ENCODE measurements at regions not wholly inside any gene's neighbourhood (a gene's known extent, or its start where the extent isn't known, plus 50 kb on each side); places are given as distances from the start of the nearest gene placed in this dataset.

GRCh38 chr12:71240946-71241345, 83.1 kb upstream of the TSPAN8 start:
- no peak overlapping the region for H3K27ac ChIP-seq (ENCODE audit: low read depth in 1 of 2, low read length in 1 of 2)

DNA sequence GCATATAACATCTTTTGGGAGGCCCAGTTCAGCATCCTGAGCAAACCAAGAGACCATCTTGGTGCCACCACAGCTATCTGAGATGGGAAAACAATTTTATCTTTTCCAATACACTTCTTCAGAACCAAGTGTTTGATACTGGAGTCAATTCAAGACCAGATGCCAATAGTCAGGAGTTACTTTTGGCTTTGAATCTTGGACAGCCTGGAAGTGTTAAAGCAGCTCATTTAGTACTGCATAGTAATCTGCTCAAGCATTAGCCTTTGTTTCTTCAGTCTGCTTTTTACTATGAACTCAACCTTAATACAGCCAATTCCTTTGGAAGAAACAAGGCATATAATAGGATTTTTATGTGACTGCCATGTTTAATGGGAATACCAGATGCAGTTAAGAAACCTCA, 81.9 kb upstream of the TSPAN8 start:
- Histone ChIP-seq H3K4me1 (ENCODE audit: control insufficient read depth in 5 of 5, insufficient read depth in 5 of 5, low read length in 5 of 5) (peaks cover 0 to 31% (median 0%) of the 10 kb centered on the region in 5 donors), H3K9ac (ENCODE audit: insufficient read depth in 1 of 2, low read length in 2 of 2) (no peak overlapping the region), H3K27me3 (ENCODE audit: control insufficient read depth in 3 of 3, insufficient read depth in 3 of 3, low read length in 2 of 3) (no peaks in the 10 kb centered on the region), H3K36me3 (ENCODE audit: control insufficient read depth in 4 of 4, insufficient read depth in 4 of 4, low read length in 4 of 4) (no peaks in the 10 kb centered on the region), H3K9me3 (ENCODE audit: control insufficient read depth in 4 of 4, insufficient read depth in 3 of 4, low read length in 3 of 4) (no peaks in the 10 kb centered on the region), H3K27ac (ENCODE audit: low read depth in 1 of 2, low read length in 1 of 2) (no peak overlapping the region), H3K4me3 (no peak overlapping the region)
- peak in 2 of 3 donors; percentile 73 to 81 for DNase-seq
- ATAC-seq (ENCODE audit: insufficient read depth, low FRiP score) = no peak
- TF ChIP-seq CTCF (IDR thresholded peaks at IDR 0.05; ENCODE audit: control extremely low read depth, extremely low read depth) = no peak

More at GRCh38 chr12:71240946-71241345, 83.1 kb upstream of the TSPAN8 start:
- no peaks in the 10 kb centered on the region for H3K27me3 ChIP-seq (ENCODE audit: control insufficient read depth in 3 of 3, insufficient read depth in 3 of 3, low read length in 2 of 3)
- DNase-seq (no peak), ATAC-seq (ENCODE audit: insufficient read depth, low FRiP score) (no peak)
- no peak overlapping the region for H3K4me3 ChIP-seq
- TF ChIP-seq CTCF (IDR thresholded peaks at IDR 0.05; ENCODE audit: control extremely low read depth, extremely low read depth) = no peak
- no peaks in the 10 kb centered on the region for H3K9me3 ChIP-seq (ENCODE audit: control insufficient read depth in 4 of 4, insufficient read depth in 3 of 4, low read length in 3 of 4)
- WGBS, 2 donors = 76 to 85% methylated on average over 3 of the region's 3 CpGs
- no peak overlapping the region for H3K9ac ChIP-seq (ENCODE audit: insufficient read depth in 1 of 2, low read length in 2 of 2)
- peaks cover 0 to 33% (median 0%) of the 10 kb centered on the region in 5 donors for H3K4me1 ChIP-seq (ENCODE audit: control insufficient read depth in 5 of 5, insufficient read depth in 5 of 5, low read length in 5 of 5)
- H3K36me3 ChIP-seq (ENCODE audit: control insufficient read depth in 4 of 4, insufficient read depth in 4 of 4, low read length in 4 of 4) = no peaks in the 10 kb centered on the region

- Histone ChIP-seq H3K36me3 (ENCODE audit: control insufficient read depth in 4 of 4, insufficient read depth in 4 of 4, low read length in 4 of 4) (no peaks in the 10 kb centered on the region), H3K9me3 (ENCODE audit: control insufficient read depth in 4 of 4, insufficient read depth in 3 of 4, low read length in 3 of 4) (no peaks in the 10 kb centered on the region), H3K27ac (ENCODE audit: low read depth in 1 of 2, low read length in 1 of 2) (no peak overlapping the region), H3K9ac (ENCODE audit: insufficient read depth in 1 of 2, low read length in 2 of 2) (no peak overlapping the region), H3K4me3 (no peak overlapping the region), H3K4me1 (ENCODE audit: control insufficient read depth in 5 of 5, insufficient read depth in 5 of 5, low read length in 5 of 5) (peaks cover 0 to 14% (median 0%) of the 10 kb centered on the region in 5 donors), H3K27me3 (ENCODE audit: control insufficient read depth in 3 of 3, insufficient read depth in 3 of 3, low read length in 2 of 3) (no peaks in the 10 kb centered on the region)
- DNase-seq = no peak
- TF ChIP-seq CTCF (IDR thresholded peaks at IDR 0.05; ENCODE audit: control extremely low read depth, extremely low read depth) = no peak
- WGBS, 2 donors = 92 to 95% methylated on average over 4 of the region's 4 CpGs
- ATAC-seq (ENCODE audit: insufficient read depth, low FRiP score) = no peak
Observed at GRCh38 chr12:71237128-71237527, 79.3 kb upstream of the TSPAN8 start.

GRCh38 chr12:71236133-71236660, 78.4 kb upstream of the TSPAN8 start:
- no peak for TF ChIP-seq CTCF (IDR thresholded peaks at IDR 0.05; ENCODE audit: control extremely low read depth, extremely low read depth)
- Histone ChIP-seq H3K36me3 (ENCODE audit: control insufficient read depth in 4 of 4, insufficient read depth in 4 of 4, low read length in 4 of 4) (no peaks in the 10 kb centered on the region), H3K9ac (ENCODE audit: insufficient read depth in 1 of 2, low read length in 2 of 2) (no peak overlapping the region), H3K9me3 (ENCODE audit: control insufficient read depth in 4 of 4, insufficient read depth in 3 of 4, low read length in 3 of 4) (no peaks in the 10 kb centered on the region), H3K27ac (ENCODE audit: low read depth in 1 of 2, low read length in 1 of 2) (no peak overlapping the region), H3K4me3 (no peak overlapping the region), H3K4me1 (ENCODE audit: control insufficient read depth in 5 of 5, insufficient read depth in 5 of 5, low read length in 5 of 5) (peaks cover 0 to 14% (median 0%) of the 10 kb centered on the region in 5 donors), H3K27me3 (ENCODE audit: control insufficient read depth in 3 of 3, insufficient read depth in 3 of 3, low read length in 2 of 3) (no peaks in the 10 kb centered on the region)
- DNase-seq = no peak
- no peak for ATAC-seq (ENCODE audit: insufficient read depth, low FRiP score)
- 23 to 56% methylated on average over 3 of the region's 3 CpGs for WGBS, 2 donors
